H1 (cell line): ENCODE measurements at regions not wholly inside any gene's neighbourhood (a gene's known extent, or its start where the extent isn't known, plus 50 kb on each side); places are given as distances from the start of the nearest gene placed in this dataset.

Experiments used
- CTCF ChIA-PET: fragments of 300-600 bp; sonication (Branson Sonifier 250); formaldehyde crosslinking; loops from one replicate; lab custom pipeline; 2021; ENCODE audit not compliant: partially characterized antibody; lab: Charles Lee
- POLR2A ChIA-PET: fragments of 300-600 bp; sonication (Branson Sonifier 250); formaldehyde crosslinking; loops from one replicate; lab custom pipeline; 2021; ENCODE audit warnings: inconsistent platforms; ENCODE audit not compliant: partially characterized antibody; lab: Charles Lee
- DNase-seq, 2 experiments: peaks; one replicate each; pipeline versions ENCODE4 v3.0.0 to v3.0.0-alpha.2; 2010 to 2022; ENCODE audit warnings: low spot score in 2 of 2, low read depth in 1 of 2, mixed read lengths in 1 of 2
- FAIRE-seq: peaks from 2 replicates; lab custom pipeline; 2011; peaks lifted over from hg19 to GRCh38; lab: Jason Lieb, UNC
- H2AFZ ChIP-seq: 2 replicates; pipeline ENCODE4 v1.8.1; 2012; ENCODE audit warnings: low read length, inconsistent platforms
- H2AK5ac ChIP-seq: 2 replicates; pipeline ENCODE4 v1.6.1; 2013; ENCODE audit warnings: low read depth, low read length
- H2BK120ac ChIP-seq: replicated peaks from 2 replicates; pipeline ENCODE3; 2013; ENCODE audit warnings: low read depth, low read length, inconsistent platforms
- H2BK12ac ChIP-seq: 2 replicates; pipeline ENCODE4 v1.6.1; 2013; ENCODE audit warnings: low read depth, low read length
- H2BK15ac ChIP-seq: 2 replicates; pipeline ENCODE4 v1.6.1; 2013; ENCODE audit warnings: low read length
- H2BK20ac ChIP-seq: 2 replicates; pipeline ENCODE4 v1.6.1; 2013; ENCODE audit warnings: low read length
- H2BK5ac ChIP-seq: 2 replicates; pipeline ENCODE4 v1.6.1; 2013; ENCODE audit warnings: low read depth, low read length
- H3K14ac ChIP-seq: 2 replicates; pipeline ENCODE4 v1.6.1; 2013; ENCODE audit warnings: inconsistent platforms; ENCODE audit not compliant: insufficient read length
- H3K18ac ChIP-seq: 2 replicates; pipeline ENCODE4 v1.6.1; 2013; ENCODE audit warnings: low read length; ENCODE audit errors: extremely low read depth
- H3K23ac ChIP-seq: 2 replicates; pipeline ENCODE4 v1.6.1; 2013; ENCODE audit warnings: inconsistent platforms; ENCODE audit not compliant: insufficient read length
- H3K23me2 ChIP-seq: 2 replicates; pipeline ENCODE4 v1.6.1; 2013; ENCODE audit warnings: low read depth, low read length
- H3K27ac ChIP-seq: 2 replicates; pipeline ENCODE4 v1.6.1; 2011; ENCODE audit warnings: low read depth, low read length, inconsistent platforms
- H3K27me3 ChIP-seq, 4 experiments: replicated peaks in 1 of 4; 1 replicate in 1 of 4; 2 replicates in 3 of 4; pipeline versions ENCODE4 v1.6.1 to v1.8.1; 2011 to 2013; ENCODE audit warnings: low read length in 3 of 4, mild to moderate bottlenecking in 3 of 4, inconsistent platforms in 2 of 4, mixed read lengths in 2 of 4, moderate library complexity in 1 of 4; ENCODE audit not compliant: control insufficient read depth in 3 of 4, insufficient read depth in 3 of 4; ENCODE audit errors: extremely low read depth in 1 of 4
- H3K36me3 ChIP-seq, 4 experiments: 2 replicates each; pipeline versions ENCODE4 v1.6.1 to v1.8.1; 2011 to 2013; ENCODE audit warnings: mild to moderate bottlenecking in 4 of 4, low read length in 3 of 4, moderate library complexity in 2 of 4, control low read depth in 1 of 4, inconsistent platforms in 1 of 4; ENCODE audit not compliant: insufficient read depth in 4 of 4, control insufficient read depth in 2 of 4
- H3K4ac ChIP-seq: replicated peaks from 2 replicates; pipeline ENCODE3; 2013; ENCODE audit warnings: low read length, low read depth, mixed read lengths, inconsistent platforms; ENCODE audit not compliant: insufficient read length
- H3K4me1 ChIP-seq, 4 experiments: replicated peaks in 1 of 4; 1 replicate in 1 of 4; 2 replicates in 3 of 4; pipeline versions ENCODE4 v1.6.1 to v1.8.1; 2011 to 2013; ENCODE audit warnings: low read length in 3 of 4, inconsistent platforms in 2 of 4, mixed read lengths in 1 of 4; ENCODE audit not compliant: insufficient read depth in 4 of 4, control insufficient read depth in 3 of 4
- H3K4me2 ChIP-seq, 2 experiments: 2 replicates each; pipeline versions ENCODE4 v1.6.1 to v1.8.1; 2011 to 2013; ENCODE audit warnings: low read depth in 2 of 2, low read length in 2 of 2, control low read depth in 1 of 2, inconsistent platforms in 1 of 2, mild to moderate bottlenecking in 1 of 2; ENCODE audit not compliant: insufficient read depth in 1 of 2
- H3K4me3 ChIP-seq, 4 experiments: fragments of 200-600, 300-600 bp in 1 of 4; sonication (generic), shearing (Covaris generic), sonication (Bioruptor Twin) in 1 of 4; 2 replicates each; pipeline versions ENCODE4 v1.5.1 to v1.8.1; 2011 to 2016; ENCODE audit warnings: low read length in 4 of 4, low read depth in 3 of 4, control low read depth in 2 of 4, inconsistent platforms in 2 of 4, mild to moderate bottlenecking in 2 of 4, mixed read lengths in 1 of 4, moderate library complexity in 1 of 4; ENCODE audit not compliant: insufficient read depth in 2 of 4; ENCODE audit errors: extremely low read depth in 1 of 4
- H3K56ac ChIP-seq: replicated peaks from 2 replicates; pipeline ENCODE3; 2013; ENCODE audit warnings: low read depth, mild to moderate bottlenecking, mixed read lengths, low read length, inconsistent platforms; ENCODE audit not compliant: insufficient read length
- H3K79me1 ChIP-seq: 2 replicates; pipeline ENCODE4 v1.6.1; 2013; ENCODE audit warnings: low read depth, low read length, control low read depth
- H3K79me2 ChIP-seq, 2 experiments: 2 replicates each; pipeline versions ENCODE4 v1.6.1 to v1.8.1; 2012 to 2013; ENCODE audit warnings: low read length in 2 of 2, mild to moderate bottlenecking in 2 of 2, inconsistent platforms in 1 of 2; ENCODE audit not compliant: insufficient read depth in 2 of 2, control insufficient read depth in 1 of 2
- H3K9ac ChIP-seq, 4 experiments: replicated peaks in 1 of 4; 1 replicate in 1 of 4; 2 replicates in 3 of 4; pipeline versions ENCODE4 v1.6.1 to v1.8.1; 2011 to 2013; ENCODE audit warnings: low read depth in 3 of 4, low read length in 3 of 4, control low read depth in 2 of 4, mild to moderate bottlenecking in 2 of 4, moderate library complexity in 2 of 4, inconsistent platforms in 1 of 4; ENCODE audit errors: extremely low read depth in 1 of 4
- H3K9me3 ChIP-seq, 2 experiments: 2 replicates each; pipeline versions ENCODE4 v1.6.1 to v1.8.1; 2012 to 2013; ENCODE audit warnings: mild to moderate bottlenecking in 2 of 2, moderate library complexity in 2 of 2, control low read depth in 1 of 2, inconsistent platforms in 1 of 2, low read depth in 1 of 2, low read length in 1 of 2, mixed read lengths in 1 of 2; ENCODE audit not compliant: insufficient read depth in 2 of 2
- H4K20me1 ChIP-seq, 2 experiments: replicated peaks in 1 of 2; 2 replicates each; pipeline versions ENCODE3 to v1.8.1; 2011 to 2013; ENCODE audit warnings: inconsistent platforms in 2 of 2, low read length in 2 of 2, mild to moderate bottlenecking in 1 of 2; ENCODE audit not compliant: insufficient read depth in 2 of 2, control insufficient read depth in 1 of 2
- H4K5ac ChIP-seq: 2 replicates; pipeline ENCODE4 v1.6.1; 2013; ENCODE audit warnings: low read length, low read depth, mixed read lengths, inconsistent platforms; ENCODE audit not compliant: insufficient read length
- H4K8ac ChIP-seq: 2 replicates; pipeline ENCODE4 v1.8.0; 2013; ENCODE audit warnings: mild to moderate bottlenecking, moderate library complexity, low read length, inconsistent platforms; ENCODE audit not compliant: insufficient read depth; ENCODE audit errors: extremely low read depth
- H4K91ac ChIP-seq: replicated peaks from 2 replicates; pipeline ENCODE3; 2013; ENCODE audit warnings: low read length, mixed read lengths, inconsistent platforms; ENCODE audit not compliant: insufficient read length
- BACH1 ChIP-seq: IDR thresholded peaks from 2 replicates; pipeline ENCODE4 v1.6.1; 2012; ENCODE audit warnings: low read length, improper control_type of control experiment
- BCL11A ChIP-seq, 2 experiments: IDR thresholded peaks; one replicate each; pipeline ENCODE4 v1.6.1; 2011; ENCODE audit warnings: low read depth in 2 of 2, low read length in 2 of 2, mild to moderate bottlenecking in 2 of 2
- CEBPB ChIP-seq: IDR thresholded peaks from 2 replicates; pipeline ENCODE4 v1.6.1; 2012; ENCODE audit warnings: low read depth, low read length
- EP300 ChIP-seq, 2 experiments: IDR thresholded peaks; 1 replicate in 1 of 2; 2 replicates in 1 of 2; pipeline ENCODE4 v1.6.1; 2011 to 2012; ENCODE audit warnings: low read depth in 2 of 2, low read length in 2 of 2, mild to moderate bottlenecking in 2 of 2, borderline replicate concordance in 1 of 2, inconsistent platforms in 1 of 2, moderate library complexity in 1 of 2
- HDAC2 ChIP-seq, 2 experiments: fragments of 300-600 bp in 1 of 2; sonication (generic) in 1 of 2; IDR thresholded peaks; 2 replicates each; pipeline ENCODE4 v1.6.1; 2011 to 2012; ENCODE audit warnings: low read depth in 2 of 2, low read length in 2 of 2, mild to moderate bottlenecking in 2 of 2, moderate library complexity in 2 of 2, borderline replicate concordance in 1 of 2, inconsistent platforms in 1 of 2
- MAX ChIP-seq: IDR thresholded peaks from 2 replicates; pipeline ENCODE4 v1.6.1; 2012; ENCODE audit warnings: inconsistent platforms
- SIRT6 ChIP-seq: IDR thresholded peaks from one replicate; pipeline ENCODE4 v1.7.1; 2012; ENCODE audit warnings: low read length, inconsistent platforms
- SP4 ChIP-seq: IDR thresholded peaks from 2 replicates; pipeline ENCODE4 v1.6.1; 2012; ENCODE audit warnings: low read length, inconsistent platforms
- TAF1 ChIP-seq: IDR thresholded peaks from 2 replicates; pipeline ENCODE4 v1.6.1; 2011; ENCODE audit warnings: mild to moderate bottlenecking, low read depth, low read length
- YY1 ChIP-seq: IDR thresholded peaks from 2 replicates; pipeline ENCODE4 v1.6.1; 2011; ENCODE audit warnings: low read depth, mild to moderate bottlenecking, low read length
- WGBS, 2 experiments: shearing (Covaris generic) in 1 of 2; methylation state at CpG; one replicate each; pipeline versions ENCODE4 v1.1.6 to v1.1.7; 2013 to 2015; ENCODE audit warnings: low lambda C conversion rate in 2 of 2, mixed read lengths in 2 of 2, inconsistent platforms in 1 of 2, low coverage in 1 of 2, missing lambda C conversion rate in 1 of 2; ENCODE audit not compliant: insufficient replicate concordance in 2 of 2, insufficient coverage in 1 of 2, insufficient read length in 1 of 2; ENCODE audit errors: extremely low coverage in 1 of 2, missing lambda C conversion rate in 1 of 2; 5-methylcytosine and 5-hydroxymethylcytosine counted together

DNA sequence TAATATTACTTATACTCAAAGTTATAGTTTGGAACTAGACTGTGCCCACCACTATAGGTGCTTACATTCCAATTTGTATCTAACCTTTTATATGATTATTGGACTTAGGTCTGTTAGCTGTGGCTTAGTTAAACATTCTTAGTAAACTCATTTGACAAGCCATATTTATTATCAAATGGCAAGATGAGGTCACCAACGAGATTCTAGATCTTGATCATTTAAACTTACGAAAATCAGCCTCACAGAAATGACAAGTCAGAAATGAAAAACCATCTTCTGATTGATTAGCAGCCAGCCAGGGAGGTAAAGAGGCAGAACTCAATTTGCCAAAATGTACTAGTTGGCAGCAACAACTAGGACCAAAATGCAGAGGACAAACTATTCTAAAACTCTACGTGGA is 100.4 kb upstream of the STK17B start:
- H2AK5ac ChIP-seq: no peak overlapping the region
- 90% methylated on average over 3 of the region's 3 CpGs; no CpG with 5 or more reads in 1 of the 2 experiments for WGBS, 2 experiments
- TF ChIP-seq MAX: no peak
- TF ChIP-seq BCL11A (IDR thresholded peaks at IDR 0.05; ENCODE audit: low read depth in 2 of 2, low read length in 2 of 2): no peak
- no peak for TF ChIP-seq HDAC2 (IDR thresholded peaks at IDR 0.05; ENCODE audit: borderline replicate concordance in 1 of 2, low read depth in 2 of 2, low read length in 2 of 2)
- no peak for TF ChIP-seq SIRT6
- TF ChIP-seq EP300 (IDR thresholded peaks at IDR 0.05; ENCODE audit: borderline replicate concordance in 1 of 2, low read depth in 2 of 2, low read length in 2 of 2): no peak
- TF ChIP-seq BACH1: no peak
- TF ChIP-seq YY1: no peak
- no peak for TF ChIP-seq CEBPB
- TF ChIP-seq TAF1: no peak
- no peak for TF ChIP-seq SP4

More for the DNA sequence above, 100.4 kb upstream of the STK17B start:
- Histone ChIP-seq H4K8ac (no peak overlapping the region), H3K23me2 (no peaks in the 10 kb centered on the region), H3K4me3 (no peak overlapping the region), H2BK120ac (no peak overlapping the region), H3K4me1 (no peaks in the 10 kb centered on the region), H3K36me3 (no peaks in the 10 kb centered on the region), H3K79me1 (no peaks in the 10 kb centered on the region), H2BK20ac (no peak overlapping the region), H3K14ac (no peak overlapping the region), H4K20me1 (no peaks in the 10 kb centered on the region), H3K27me3 (no peaks in the 10 kb centered on the region), H2BK15ac (no peak overlapping the region), H3K18ac (no peak overlapping the region), H3K4me2 (no peak overlapping the region), H3K4ac (no peak overlapping the region), H3K9ac (no peak overlapping the region), H3K27ac (no peak overlapping the region), H2AFZ (no peak overlapping the region), H3K23ac (no peak overlapping the region), H3K79me2 (no peaks in the 10 kb centered on the region), H2BK12ac (no peak overlapping the region), H4K5ac (no peak overlapping the region), H4K91ac (no peak overlapping the region), H3K56ac (no peak overlapping the region), H3K9me3 (no peaks in the 10 kb centered on the region), H2BK5ac (no peak overlapping the region)
- DNase-seq (no peak), FAIRE-seq (no peak)
- CTCF ChIA-PET: interaction anchor here (1.2 to 2.6 kb wide), 3 partner anchors 12 to 193 kb away, joined by 4 to 11 read pairs (median 5); no protein-coding TSS in a partner anchor
- POLR2A ChIA-PET: no interaction called here
